Kidney (tissue), 13 donors: ENCODE measurements at regions not wholly inside any gene's neighbourhood (a gene's known extent, or its start where the extent isn't known, plus 50 kb on each side); places are given as distances from the start of the nearest gene placed in this dataset.
A peak's percentile ranks its signal among the peaks of the same experiment; 100 is the strongest.

Experiments used
- DNase-seq, 5 donors: peaks; one replicate each; pipeline ENCODE4 v3.0.0-alpha.2; 2013 to 2020
- FAIRE-seq: peaks from 2 replicates; lab custom pipeline; 2012; peaks lifted over from hg19 to GRCh38; lab: Jason Lieb, UNC
- H3K27ac ChIP-seq, 2 donors: one replicate each; pipeline ENCODE4 v1.7.0; 2013; ENCODE audit warnings: low read depth in 2 of 2, low read length in 2 of 2, inconsistent platforms in 1 of 2
- H3K27me3 ChIP-seq: one replicate; pipeline ENCODE4 v1.7.1; 2013; ENCODE audit warnings: low read length, inconsistent platforms; ENCODE audit not compliant: control insufficient read depth, insufficient read depth
- H3K36me3 ChIP-seq, 3 donors: one replicate each; pipeline versions ENCODE4 v1.7.0 to v1.7.1; 2013; ENCODE audit warnings: low read length in 3 of 3, control low read depth in 1 of 3, inconsistent platforms in 1 of 3; ENCODE audit not compliant: insufficient read depth in 3 of 3, control insufficient read depth in 2 of 3
- H3K4me1 ChIP-seq, 3 donors: one replicate each; pipeline versions ENCODE4 v1.7.0 to v1.7.1; 2013; ENCODE audit warnings: low read length in 3 of 3, inconsistent platforms in 1 of 3, low read depth in 1 of 3; ENCODE audit not compliant: control insufficient read depth in 2 of 3, insufficient read depth in 2 of 3
- H3K4me3 ChIP-seq, 3 donors: one replicate each; pipeline versions ENCODE4 v1.7.0 to v1.8.1; 2013; ENCODE audit warnings: low read length in 3 of 3, control low read depth in 1 of 3, inconsistent platforms in 1 of 3
- H3K9ac ChIP-seq, 3 donors: one replicate each; pipeline versions ENCODE4 v1.7.0 to v1.7.1; 2013; ENCODE audit warnings: low read length in 3 of 3, control low read depth in 1 of 3, inconsistent platforms in 1 of 3
- H3K9me3 ChIP-seq, 3 donors: one replicate each; pipeline versions ENCODE4 v1.7.0 to v1.7.1; 2013; ENCODE audit warnings: low read length in 3 of 3, control low read depth in 1 of 3, inconsistent platforms in 1 of 3; ENCODE audit not compliant: control insufficient read depth in 2 of 3, insufficient read depth in 1 of 3
- CTCF ChIP-seq: IDR thresholded peaks from 3 replicates; pipeline ENCODE4 v1.5.1; 2012; ENCODE audit warnings: mild to moderate bottlenecking, moderate library complexity, borderline replicate concordance; ENCODE audit not compliant: insufficient read depth; ENCODE audit errors: extremely low read depth
- intact Hi-C: fragments of 100-400 bp; cut with DNase I; formaldehyde crosslinking; loops from one replicate; pipeline ENCODE4 v1.11.1; 2022
- donor health status: control.
- donor health status: control.
- donor health status: control.
- donor health status: control.
- donor health status: control.
- donor health status: DM: yes; HTN: yes; CAD: no.
- donor health status: Normal renal cell carcinoma (clear cell type).

GRCh38 chr22:11627436-11627797 lies 3900.6 kb upstream of the OR11H1 start:
- Histone ChIP-seq H3K4me3 (no peak overlapping the region), H3K9ac (no peak overlapping the region), H3K9me3 (peaks cover 0 to 13% (median 2%) of the 10 kb centered on the region in 3 donors), H3K27me3 (no peaks in the 10 kb centered on the region), H3K27ac (no peak overlapping the region), H3K36me3 (no peaks in the 10 kb centered on the region), H3K4me1 (no peaks in the 10 kb centered on the region)
- DNase-seq (peak in 2 of 5 donors; percentile 36 to 72), FAIRE-seq (no peak)
- TF ChIP-seq CTCF: no peak
- intact Hi-C loops: no loop called here

- Histone ChIP-seq H3K9ac (no peak overlapping the region), H3K27me3 (no peaks in the 10 kb centered on the region), H3K36me3 (no peaks in the 10 kb centered on the region), H3K4me3 (no peak overlapping the region), H3K9me3 (peaks cover 0 to 13% (median 2%) of the 10 kb centered on the region in 3 donors), H3K4me1 (no peaks in the 10 kb centered on the region), H3K27ac (no peak overlapping the region)
- intact Hi-C loops: no loop called here
- TF ChIP-seq CTCF: no peak
- peak in 2 of 5 donors; percentile 37 to 84 for DNase-seq
- no peak for FAIRE-seq
These were observed 3900.0 kb upstream of the OR11H1 start for GRCh38 chr22:11627798-11628650.

- Histone ChIP-seq H3K27ac (no peak overlapping the region), H3K4me3 (no peak overlapping the region), H3K9me3 (peaks cover 0 to 13% (median 0%) of the 10 kb centered on the region in 3 donors), H3K27me3 (no peaks in the 10 kb centered on the region), H3K36me3 (no peaks in the 10 kb centered on the region), H3K9ac (no peak overlapping the region), H3K4me1 (no peaks in the 10 kb centered on the region)
- intact Hi-C loops: no loop called here
- peak in 2 of 5 donors; percentile 36 to 82 for DNase-seq
- TF ChIP-seq CTCF: no peak
- FAIRE-seq: no peak
These were observed 3899.1 kb upstream of the OR11H1 start for GRCh38 chr22:11628651-11629511.
